Activated CD8-positive, alpha-beta memory T cell treated with anti-CD3 and anti-CD28 coated beads for 4 hours (primary cell): ENCODE measurements at regions not wholly inside any gene's neighbourhood (a gene's known extent, or its start where the extent isn't known, plus 50 kb on each side); places are given as distances from the start of the nearest gene placed in this dataset.

ENCODE experiments used
- DNase-seq, 2 donors: peaks; one replicate each; pipeline ENCODE4 v3.0.0-alpha.2; 2020; ENCODE audit warnings: low read depth in 2 of 2

DNA sequence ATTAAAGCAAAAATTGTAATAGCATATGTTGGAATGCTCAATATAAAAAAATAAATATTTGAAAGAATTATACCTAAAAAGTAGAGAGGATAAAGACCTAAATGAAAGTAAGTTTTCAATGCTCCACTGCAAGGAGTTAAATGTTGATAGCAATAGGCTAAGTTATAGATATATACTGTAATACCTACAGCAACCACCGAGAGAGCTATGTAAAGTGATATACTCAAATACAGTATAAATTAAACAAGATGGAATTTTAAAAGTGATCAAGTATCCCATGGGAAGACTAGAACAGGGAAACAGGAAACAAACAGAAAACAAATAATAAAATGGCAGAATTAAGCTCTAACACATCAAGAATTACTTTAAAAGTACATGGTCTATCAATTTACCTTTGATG, 73.9 kb downstream of the CASP3 start:
- DNase-seq = no peak

DNA sequence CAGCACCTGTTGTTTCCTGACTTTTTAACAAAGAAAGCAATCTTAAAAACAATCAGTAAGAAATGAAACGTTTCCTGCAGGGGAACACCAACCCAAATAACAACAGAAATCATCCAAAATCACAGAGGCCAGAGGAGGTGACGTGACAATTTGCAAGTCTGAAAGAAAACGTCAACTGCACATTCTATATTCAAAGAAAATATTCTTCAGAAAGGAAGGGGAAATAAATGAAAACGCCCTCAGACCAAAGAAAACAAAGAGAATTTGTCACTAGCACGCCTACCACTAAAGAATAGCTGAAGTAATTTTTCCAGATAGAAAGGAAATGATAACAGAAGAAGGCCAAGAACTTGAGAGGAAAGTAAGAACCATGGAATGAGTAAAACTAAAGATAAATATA, 74.4 kb downstream of the CASP3 start:
- DNase-seq = no peak

- DNase-seq = no peak
Measured at GRCh38 chr4:184573701-184574100, 75.5 kb downstream of the CASP3 start.

GRCh38 chr4:184568770-184569169, 80.5 kb downstream of the CASP3 start:
- no peak for DNase-seq

GRCh38 chr4:184563621-184564020, 85.6 kb downstream of the CASP3 start:
- DNase-seq = no peak

DNA sequence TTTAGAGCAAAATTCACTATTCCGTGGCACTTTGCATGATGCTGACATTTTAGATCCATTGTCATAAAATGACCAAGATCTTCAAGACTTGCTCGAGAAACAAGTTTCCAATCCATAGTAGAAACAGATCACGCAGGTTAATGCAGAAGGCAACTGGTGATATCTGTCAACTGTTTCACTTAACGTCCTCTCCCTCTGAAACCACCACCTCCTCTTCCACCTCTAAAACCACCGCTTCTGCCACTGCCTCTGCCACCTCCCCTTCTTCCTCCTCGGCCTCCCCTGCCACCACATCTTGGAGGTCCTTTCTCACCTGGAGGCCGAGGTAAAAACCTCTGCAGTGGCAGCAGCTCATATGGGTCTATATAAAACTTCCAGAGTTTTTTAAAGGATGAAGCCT, 84.6 kb upstream of the IRF2 start:
- DNase-seq = no peak

- no peak for DNase-seq
Measured at GRCh38 chr4:184553891-184554290, 79.5 kb upstream of the IRF2 start.

DNA sequence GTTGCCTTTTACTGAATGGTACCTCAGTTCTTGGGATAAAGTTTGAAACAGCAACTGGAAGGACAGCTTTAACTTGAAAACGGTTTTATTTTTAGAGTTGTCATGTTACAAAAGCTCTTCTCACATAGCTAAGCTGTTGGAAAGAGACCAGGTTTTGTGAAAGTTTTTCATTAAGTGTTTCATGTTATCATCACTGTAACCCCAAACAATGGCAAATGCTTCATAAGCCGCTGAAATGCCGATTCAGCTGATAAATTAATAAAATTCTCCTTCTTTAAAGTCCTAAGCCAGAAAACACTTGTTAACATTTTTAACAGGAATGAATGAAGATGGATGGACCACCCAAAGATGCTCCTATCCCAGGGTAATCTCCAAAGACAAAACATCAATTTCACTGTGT, 76.1 kb upstream of the IRF2 start:
- no peak for DNase-seq

GRCh38 chr4:184548648-184549341, 74.4 kb upstream of the IRF2 start:
- no peak for DNase-seq

DNA sequence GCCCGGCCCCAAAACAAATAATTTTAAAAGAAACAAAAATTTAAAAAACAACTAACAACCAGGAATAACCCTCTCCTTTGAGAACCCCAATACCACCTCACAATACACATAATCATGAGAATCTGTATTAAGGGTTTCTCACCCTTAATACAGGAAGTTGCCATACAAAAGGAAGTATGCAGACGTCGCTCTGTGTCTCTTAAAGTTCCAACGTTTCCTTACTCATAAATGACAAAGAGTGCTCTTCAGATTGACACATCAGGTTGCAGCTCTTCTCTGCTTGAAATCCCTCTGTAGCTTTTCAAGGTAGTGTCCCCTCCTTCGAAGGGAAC, 73.9 kb upstream of the IRF2 start:
- DNase-seq = no peak

DNA sequence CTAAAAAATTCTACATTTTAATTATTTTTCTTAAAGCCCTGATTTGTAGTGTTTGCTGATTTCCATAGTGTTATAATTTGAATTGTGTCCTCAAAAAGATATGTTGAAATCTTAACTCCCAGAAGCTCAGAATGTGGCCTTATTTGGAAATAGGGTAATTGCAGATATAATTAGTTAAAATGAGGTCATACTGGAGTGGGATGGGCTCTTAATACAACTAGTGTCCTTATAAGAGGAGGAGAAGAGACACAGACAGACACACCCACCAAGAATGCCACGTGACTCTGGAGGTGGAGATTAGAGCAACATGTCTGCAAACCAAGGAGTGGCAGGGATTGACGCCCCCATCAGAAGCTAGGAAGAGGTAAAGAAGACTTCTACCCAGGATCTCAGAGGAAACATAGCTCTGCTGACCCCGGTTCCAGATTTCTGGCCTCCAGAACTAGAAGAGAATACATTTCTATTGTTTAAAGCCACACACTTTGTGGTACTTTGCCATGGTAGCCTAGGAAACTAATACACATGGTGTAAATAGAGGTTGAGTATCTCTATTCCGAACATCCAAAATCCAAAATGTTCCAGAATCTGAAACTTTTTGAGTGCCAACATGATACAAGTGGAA, 70.5 kb upstream of the IRF2 start:
- no peak for DNase-seq

DNA sequence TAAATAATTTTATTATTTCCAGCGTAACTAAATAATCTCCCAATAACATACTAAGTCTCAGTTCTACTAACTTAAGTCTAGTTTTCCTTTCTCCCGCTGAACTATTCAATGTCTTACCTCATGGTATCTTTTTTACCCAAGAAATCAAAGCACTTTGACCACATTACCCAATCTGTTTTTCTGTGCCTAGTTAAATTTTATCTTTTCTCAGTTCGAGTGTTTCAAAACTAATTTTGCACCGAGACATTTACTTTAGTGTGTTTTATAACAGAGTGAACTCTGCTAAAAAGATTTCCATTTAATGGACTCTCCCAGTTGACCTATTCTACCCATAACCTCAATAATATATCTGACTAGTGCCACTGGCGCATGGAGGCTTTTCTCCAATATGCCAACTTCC, 67.6 kb upstream of the IRF2 start:
- no peak for DNase-seq

DNA sequence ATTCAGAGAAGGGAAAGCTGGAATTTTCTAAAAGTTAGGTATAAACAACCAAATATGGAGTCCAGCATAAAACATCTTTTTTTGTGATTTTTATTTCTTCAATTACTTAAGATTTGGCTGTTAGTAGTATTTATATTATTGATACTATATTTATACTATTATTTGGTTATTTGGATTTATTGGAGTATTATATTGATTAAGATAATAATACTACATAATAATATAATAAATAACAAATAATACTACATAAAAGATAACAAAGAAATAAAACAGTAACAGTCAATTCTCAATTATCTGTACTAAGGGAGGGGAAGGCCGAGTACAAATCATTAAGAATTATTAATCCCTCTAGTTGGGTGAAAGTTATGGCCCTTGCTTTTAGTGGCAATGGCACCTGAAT, 66.0 kb upstream of the IRF2 start:
- no peak for DNase-seq

GRCh38 chr4:184538023-184538599, 63.8 kb upstream of the IRF2 start:
- peak; percentile 36 to 39 for DNase-seq

DNA sequence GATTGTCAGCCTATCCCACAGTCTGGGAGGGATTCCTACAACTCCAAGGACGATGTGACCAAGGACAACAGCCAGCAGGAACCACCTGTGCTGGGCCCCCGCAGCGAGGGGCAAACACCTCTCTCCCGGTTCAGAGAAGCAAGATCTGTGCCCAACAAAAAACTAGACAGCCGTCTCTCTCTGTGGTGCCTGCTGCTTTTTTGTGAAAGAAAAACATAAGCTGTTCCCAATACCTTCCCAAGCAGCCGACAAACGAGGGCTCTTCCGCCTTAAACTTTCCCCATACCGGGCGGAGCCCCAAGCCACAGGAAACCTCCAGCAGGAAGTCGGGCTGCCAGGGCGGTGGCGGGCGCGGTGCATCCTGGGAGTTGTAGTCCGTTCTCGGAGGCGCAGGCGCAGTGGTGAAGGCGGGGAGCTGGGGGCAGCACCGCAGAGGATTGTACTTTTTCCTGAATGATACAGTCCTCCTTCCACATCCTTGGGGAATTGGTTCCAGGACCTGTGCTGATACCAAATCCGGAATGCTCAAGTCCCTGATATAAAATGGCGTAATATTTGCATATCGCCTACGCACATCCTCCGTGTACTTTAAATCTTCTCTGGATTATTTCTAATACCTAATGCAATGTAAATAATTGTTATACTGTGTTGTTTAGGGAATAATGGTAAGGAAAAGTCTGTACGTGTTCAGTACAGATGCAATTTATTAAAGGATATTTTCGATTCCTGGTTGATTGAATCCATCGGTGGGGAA, 63.1 kb upstream of the IRF2 start:
- DNase-seq = peak; percentile 83 to 87

DNA sequence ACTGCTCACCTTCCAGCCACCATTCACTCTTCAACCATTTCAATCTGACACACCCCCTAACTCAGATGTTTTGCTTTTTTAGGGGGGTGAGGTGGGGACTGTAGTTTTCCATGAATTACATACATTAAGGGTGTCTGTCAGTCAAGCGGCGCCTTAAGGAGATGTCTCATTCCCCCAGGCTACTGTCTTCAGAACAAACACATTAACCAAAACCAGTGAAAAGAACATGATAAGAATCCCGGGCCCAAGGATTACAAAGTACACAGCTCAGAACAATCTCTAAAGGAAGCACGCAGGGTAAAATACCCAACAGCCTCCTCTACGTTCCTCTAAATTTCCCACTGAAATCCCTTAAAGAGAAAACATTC, 62.5 kb upstream of the IRF2 start:
- no peak for DNase-seq

DNA sequence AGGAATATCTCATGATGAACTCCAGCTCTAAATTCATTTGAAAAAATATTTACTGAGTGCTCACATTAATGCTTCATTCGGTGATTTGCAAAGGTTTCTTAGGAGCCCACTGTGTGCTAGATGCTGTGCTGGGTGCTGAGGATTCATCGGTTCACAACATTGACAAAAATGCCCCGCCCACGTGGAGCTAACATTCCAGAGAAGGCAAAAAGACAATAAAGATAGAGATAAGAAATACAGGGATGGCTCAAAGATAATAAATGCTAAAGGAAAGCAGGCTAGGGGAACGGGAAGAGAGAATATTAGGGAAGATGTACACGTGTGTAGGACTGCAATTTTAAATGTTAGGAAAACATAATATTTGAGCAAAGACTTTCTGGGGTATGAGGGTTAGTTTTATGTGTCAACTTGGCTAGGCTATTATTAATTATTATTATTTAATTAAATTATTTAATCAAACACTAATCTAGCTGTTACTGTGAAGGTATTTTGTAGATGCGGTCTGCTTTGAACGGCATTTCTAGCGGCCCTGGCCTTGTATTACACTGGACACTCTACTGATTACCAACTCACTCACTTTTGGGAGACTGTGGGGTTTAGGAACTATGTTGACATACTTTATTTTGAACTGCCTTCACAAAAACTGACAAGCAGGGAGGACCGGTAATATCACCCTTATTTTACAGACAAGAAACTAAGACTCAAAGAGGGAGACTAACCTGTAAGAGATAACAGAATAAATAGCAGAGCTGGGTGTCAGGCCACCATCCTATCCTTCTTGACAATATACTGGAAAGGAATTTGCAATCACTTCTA, 61.9 kb upstream of the IRF2 start:
- no peak for DNase-seq

- DNase-seq = no peak
Measured at GRCh38 chr4:184534511-184535391, 60.4 kb upstream of the IRF2 start.

- no peak for DNase-seq
Measured at GRCh38 chr4:184533908-184534307, 59.6 kb upstream of the IRF2 start.

- DNase-seq = no peak
Measured at GRCh38 chr4:184531008-184531407, 56.7 kb upstream of the IRF2 start.

DNA sequence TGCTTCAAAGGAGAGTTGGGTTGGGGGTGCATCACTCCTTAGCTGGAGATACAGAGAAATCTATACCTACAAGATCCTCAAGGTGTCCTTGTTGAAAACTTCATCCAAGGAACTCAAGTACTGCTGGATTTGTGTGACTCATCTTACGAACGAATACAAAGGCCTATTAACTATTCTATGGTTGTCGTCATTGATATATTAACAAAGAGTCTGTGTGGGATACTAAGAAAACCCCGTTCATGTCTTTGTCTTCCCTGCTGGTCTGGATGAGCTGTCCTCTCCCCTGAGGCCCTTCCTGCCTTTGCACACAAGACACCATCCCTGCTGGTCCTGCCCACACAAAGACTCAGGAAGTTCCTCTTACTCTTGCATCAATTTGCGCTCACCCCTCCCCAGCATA, 54.9 kb upstream of the IRF2 start:
- no peak for DNase-seq
